SU-DHL-6 (cell line): ENCODE measurements at regions not wholly inside any gene's neighbourhood (a gene's known extent, or its start where the extent isn't known, plus 50 kb on each side); places are given as distances from the start of the nearest gene placed in this dataset.

Experiments used
- H2AFZ ChIP-seq: fragments of 200-600 bp; sonication (generic); 2 replicates; pipeline ENCODE4 v1.6.1; 2014; ENCODE audit warnings: low read depth, mild to moderate bottlenecking, moderate library complexity, mixed read lengths, antibody characterized with exemption, low read length; ENCODE audit not compliant: severe bottlenecking
- H3F3A ChIP-seq: fragments of 200-600 bp; shearing (Covaris generic); 2 replicates; pipeline ENCODE4 v1.6.0; 2016; ENCODE audit warnings: antibody characterized with exemption, mild to moderate bottlenecking; ENCODE audit not compliant: insufficient read depth
- H3K27ac ChIP-seq: fragments of 200-600 bp; sonication (generic); 2 replicates; pipeline ENCODE4 v1.5.1; 2016; ENCODE audit warnings: low read depth, mild to moderate bottlenecking, low read length, moderate library complexity, mixed read lengths
- H3K27me3 ChIP-seq: fragments of 200-600 bp; sonication (generic), shearing (Covaris generic); 2 replicates; pipeline ENCODE4 v1.6.0; 2014; ENCODE audit warnings: mild to moderate bottlenecking, low read length
- H3K36me3 ChIP-seq: fragments of 200-600 bp; sonication (generic); 2 replicates; pipeline ENCODE4 v1.6.1; 2014; ENCODE audit warnings: mild to moderate bottlenecking, low read length, mixed read lengths
- H3K4me2 ChIP-seq: fragments of 300-600, 200-600 bp; shearing (Covaris generic), sonication (generic); 2 replicates; pipeline ENCODE4 v1.6.0; 2014; ENCODE audit warnings: low read length, low read depth, mild to moderate bottlenecking; ENCODE audit not compliant: poor library complexity, severe bottlenecking
- H3K4me3 ChIP-seq: fragments of 200-600 bp; sonication (generic); 2 replicates; pipeline ENCODE4 v1.5.1; 2014; ENCODE audit warnings: antibody characterized with exemption, low read length, mild to moderate bottlenecking, mixed read lengths; ENCODE audit not compliant: insufficient read depth, poor library complexity, severe bottlenecking
- H3K79me2 ChIP-seq: fragments of 200-600 bp; sonication (generic); 2 replicates; pipeline ENCODE4 v1.6.1; 2014; ENCODE audit warnings: mild to moderate bottlenecking, low read length, moderate library complexity; ENCODE audit not compliant: insufficient read depth
- H3K9ac ChIP-seq: fragments of 200-600 bp; sonication (generic); 2 replicates; pipeline ENCODE4 v1.7.0; 2014; ENCODE audit warnings: mild to moderate bottlenecking, low read length
- H3K9me2 ChIP-seq: fragments of 200-600 bp; sonication (generic); replicated peaks from 2 replicates; pipeline ENCODE4 v1.6.1; 2014; ENCODE audit warnings: low read length; ENCODE audit not compliant: insufficient read depth
- H3K9me3 ChIP-seq: fragments of 200-600 bp; sonication (generic); 2 replicates; pipeline ENCODE4 v1.6.1; 2014; ENCODE audit warnings: low read length, mixed read lengths; ENCODE audit not compliant: insufficient read depth
- H4K20me1 ChIP-seq: fragments of 200-600 bp; sonication (generic); 2 replicates; pipeline ENCODE4 v1.6.1; 2014; ENCODE audit warnings: low read depth, mild to moderate bottlenecking, antibody characterized with exemption, low read length, moderate library complexity, mixed read lengths
- CTCF ChIP-seq: fragments of 200-600 bp; sonication (generic); IDR thresholded peaks from one replicate; pipeline ENCODE4 v1.5.1; 2017; ENCODE audit warnings: antibody characterized with exemption, mild to moderate bottlenecking, low read length, moderate library complexity; ENCODE audit not compliant: insufficient read depth, poor library complexity, severe bottlenecking
- EZH2phosphoT487 ChIP-seq: fragments of 200-600 bp; sonication (generic), shearing (Covaris generic); conservative IDR thresholded peaks from 2 replicates; pipeline ENCODE4 v1.6.1; 2018; ENCODE audit warnings: mild to moderate bottlenecking, antibody characterized with exemption, low read length, moderate library complexity, mixed read lengths

- TF ChIP-seq CTCF, result no peak
- TF ChIP-seq EZH2phosphoT487, result no peak
Observed at GRCh38 chr5:3780278-3780677, 184.6 kb downstream of the IRX1 start.

GRCh38 chr5:3780907-3781306 lies 185.3 kb downstream of the IRX1 start:
- Histone ChIP-seq H3K4me3 (no peak overlapping the region), H3K4me2 (no peak overlapping the region), H3K79me2 (no peaks in the 10 kb centered on the region), H3K9me2 (no peaks in the 10 kb centered on the region), H2AFZ (no peak overlapping the region), H4K20me1 (no peaks in the 10 kb centered on the region), H3K27ac (no peak overlapping the region), H3K9ac (no peak overlapping the region), H3K36me3 (no peaks in the 10 kb centered on the region), H3F3A (no peaks in the 10 kb centered on the region), H3K9me3 (no peaks in the 10 kb centered on the region), H3K27me3 (no peaks in the 10 kb centered on the region)
- no peak for TF ChIP-seq CTCF
- no peak for TF ChIP-seq EZH2phosphoT487

More at GRCh38 chr5:3780278-3780677, 184.6 kb downstream of the IRX1 start:
- no peak overlapping the region for H3K4me2 ChIP-seq
- no peak overlapping the region for H2AFZ ChIP-seq
- H4K20me1 ChIP-seq, result no peaks in the 10 kb centered on the region
- no peaks in the 10 kb centered on the region for H3K27me3 ChIP-seq
- no peak overlapping the region for H3K9ac ChIP-seq
- no peaks in the 10 kb centered on the region for H3K79me2 ChIP-seq
- no peaks in the 10 kb centered on the region for H3F3A ChIP-seq
- no peak overlapping the region for H3K4me3 ChIP-seq
- H3K9me2 ChIP-seq, result no peaks in the 10 kb centered on the region
- H3K36me3 ChIP-seq, result no peaks in the 10 kb centered on the region
- H3K27ac ChIP-seq, result no peak overlapping the region
- no peaks in the 10 kb centered on the region for H3K9me3 ChIP-seq

- Histone ChIP-seq H3K79me2 (no peaks in the 10 kb centered on the region), H4K20me1 (no peaks in the 10 kb centered on the region), H3K36me3 (no peaks in the 10 kb centered on the region), H3K9me3 (no peaks in the 10 kb centered on the region), H3K9me2 (no peaks in the 10 kb centered on the region), H3F3A (no peaks in the 10 kb centered on the region), H3K4me3 (no peak overlapping the region), H3K4me2 (no peak overlapping the region), H3K27me3 (no peaks in the 10 kb centered on the region), H2AFZ (no peak overlapping the region), H3K27ac (no peak overlapping the region), H3K9ac (no peak overlapping the region)
- TF ChIP-seq EZH2phosphoT487 (no peak), CTCF (no peak)
Observed at GRCh38 chr5:3784854-3785253, 189.2 kb downstream of the IRX1 start.
